GM12865 (cell line): ENCODE measurements at regions not wholly inside any gene's neighbourhood (a gene's known extent, or its start where the extent isn't known, plus 50 kb on each side); places are given as distances from the start of the nearest gene placed in this dataset.

ENCODE experiments used
- DNase-seq: peaks from one replicate; pipeline ENCODE4 v3.0.0; 2010; ENCODE audit warnings: low read depth
- H3K4me3 ChIP-seq: 2 replicates; pipeline ENCODE4 v1.5.1; 2011; ENCODE audit warnings: mild to moderate bottlenecking, low read depth, low read length, control low read depth
- CTCF ChIP-seq: IDR thresholded peaks from 2 replicates; pipeline ENCODE4 v1.5.1; 2011; ENCODE audit warnings: low read length, control low read depth, low read depth, inconsistent platforms; ENCODE audit not compliant: insufficient read depth; ENCODE audit errors: missing control alignments

- DNase-seq: no peak
- TF ChIP-seq CTCF: no peak
- H3K4me3 ChIP-seq: no peak overlapping the region
Measured at GRCh38 chr13:107585469-107586180, 629.7 kb downstream of the LIG4 start.

- TF ChIP-seq CTCF: no peak
- DNase-seq: no peak
Measured at GRCh38 chr13:107582171-107582570, 633.2 kb downstream of the LIG4 start.

GRCh38 chr13:107580741-107581412 is 634.5 kb downstream of the LIG4 start:
- no peak overlapping the region for H3K4me3 ChIP-seq
- TF ChIP-seq CTCF: no peak
- DNase-seq: no peak

More at GRCh38 chr13:107582171-107582570, 633.2 kb downstream of the LIG4 start:
- H3K4me3 ChIP-seq: no peak overlapping the region

GRCh38 chr13:107576430-107576829 is 638.9 kb downstream of the LIG4 start:
- DNase-seq: no peak
- TF ChIP-seq CTCF: no peak
- H3K4me3 ChIP-seq: no peak overlapping the region

- no peak overlapping the region for H3K4me3 ChIP-seq
- DNase-seq: no peak
- no peak for TF ChIP-seq CTCF
Measured at GRCh38 chr13:107574517-107575210, 640.7 kb downstream of the LIG4 start.

- no peak for DNase-seq
- no peak for TF ChIP-seq CTCF
- no peak overlapping the region for H3K4me3 ChIP-seq
Measured at GRCh38 chr13:107573184-107573583, 642.2 kb downstream of the LIG4 start.

GRCh38 chr13:107572156-107572555 is 643.2 kb downstream of the LIG4 start:
- no peak for TF ChIP-seq CTCF
- DNase-seq: no peak
- H3K4me3 ChIP-seq: no peak overlapping the region
